GM23248 (cell line): ENCODE measurements at regions not wholly inside any gene's neighbourhood (a gene's known extent, or its start where the extent isn't known, plus 50 kb on each side); places are given as distances from the start of the nearest gene placed in this dataset.

Experiments
- DNase-seq: peaks from one replicate; pipeline ENCODE4 v3.0.0-alpha.2; 2015
- H2AFZ ChIP-seq: fragments of 200-600 bp; sonication (generic); 2 replicates; pipeline ENCODE4 v1.6.1; 2016; ENCODE audit warnings: antibody characterized with exemption
- H3F3A ChIP-seq: fragments of 200-600 bp; sonication (generic); 2 replicates; pipeline ENCODE4 v1.6.1; 2016; ENCODE audit warnings: mild to moderate bottlenecking, antibody characterized with exemption, mixed run types; ENCODE audit not compliant: insufficient read depth
- H3K27ac ChIP-seq: fragments of 200-600 bp; sonication (generic); 2 replicates; pipeline ENCODE4 v1.5.1; 2016; ENCODE audit warnings: mild to moderate bottlenecking
- H3K27me3 ChIP-seq: fragments of 200-600 bp; sonication (generic); replicated peaks from 2 replicates; pipeline ENCODE4 v1.6.1; 2016; ENCODE audit warnings: mild to moderate bottlenecking; ENCODE audit not compliant: insufficient read depth
- H3K36me3 ChIP-seq: fragments of 200-600 bp; sonication (generic); 2 replicates; pipeline ENCODE4 v1.6.1; 2016; ENCODE audit warnings: low read depth, mild to moderate bottlenecking
- H3K4me1 ChIP-seq: fragments of 200-600 bp; sonication (generic); 2 replicates; pipeline ENCODE4 v1.6.1; 2016; ENCODE audit warnings: mild to moderate bottlenecking; ENCODE audit not compliant: insufficient read depth
- H3K4me2 ChIP-seq: fragments of 200-600 bp; sonication (generic); one replicate; pipeline ENCODE4 v1.6.1; 2016; ENCODE audit warnings: mild to moderate bottlenecking; ENCODE audit not compliant: unreplicated experiment
- H3K4me3 ChIP-seq: fragments of 200-600 bp; sonication (generic); 2 replicates; pipeline ENCODE4 v1.5.1; 2016; ENCODE audit warnings: mild to moderate bottlenecking
- H3K79me2 ChIP-seq: fragments of 200-600 bp; sonication (generic); 2 replicates; pipeline ENCODE4 v1.6.1; 2016; ENCODE audit warnings: mild to moderate bottlenecking; ENCODE audit not compliant: insufficient read depth
- H3K9ac ChIP-seq: fragments of 200-600 bp; sonication (generic); 2 replicates; pipeline ENCODE4 v1.6.1; 2016; ENCODE audit warnings: mild to moderate bottlenecking
- H3K9me2 ChIP-seq: fragments of 200-600 bp; sonication (generic); 2 replicates; pipeline ENCODE4 v1.6.1; 2016; ENCODE audit warnings: mixed run types, mild to moderate bottlenecking, moderate library complexity; ENCODE audit not compliant: insufficient read depth
- H3K9me3 ChIP-seq: fragments of 200-600 bp; sonication (generic); one replicate; pipeline ENCODE4 v1.6.1; 2017; ENCODE audit warnings: low read depth
- H4K20me1 ChIP-seq: fragments of 200-600 bp; sonication (generic); 2 replicates; pipeline ENCODE4 v1.6.0; 2016; ENCODE audit not compliant: insufficient read depth
- EZH2 ChIP-seq: fragments of 200-600 bp; sonication (generic); IDR thresholded peaks from 2 replicates; pipeline ENCODE4 v1.6.1; 2018; ENCODE audit warnings: antibody characterized with exemption, mild to moderate bottlenecking; ENCODE audit not compliant: insufficient read depth, poor library complexity, severe bottlenecking
- EZH2phosphoT487 ChIP-seq: fragments of 200-600 bp; sonication (generic); IDR thresholded peaks from 2 replicates; pipeline ENCODE4 v1.6.1; 2018; ENCODE audit warnings: antibody characterized with exemption, moderate library complexity, mild to moderate bottlenecking, low read depth; ENCODE audit not compliant: insufficient read depth
- whole genome bisulfite sequencing, 2 experiments: methylation state at CpG; one replicate each; pipeline ENCODE4 v1.1.6; 2015 to 2017; ENCODE audit warnings: low lambda C conversion rate in 2 of 2, low coverage in 1 of 2; ENCODE audit errors: missing lambda C conversion rate in 2 of 2; 5-methylcytosine and 5-hydroxymethylcytosine counted together
- in situ Hi-C: fragments of 300-500 bp; cut with MboI; formaldehyde crosslinking; loops from 2 replicates; pipeline ENCODE4 v1.15.0; 2020

GRCh38 chr7:144957998-144958397 lies 122.1 kb upstream of the TPK1 start:
- no peaks in the 10 kb centered on the region for H3K4me1 ChIP-seq
- WGBS, 2 experiments = 21 to 32% methylated on average over 2 of the region's 2 CpGs
- no peaks in the 10 kb centered on the region for H3K27me3 ChIP-seq
- in situ Hi-C loops = no loop called here
- H3K79me2 ChIP-seq = no peaks in the 10 kb centered on the region
- no peak overlapping the region for H2AFZ ChIP-seq
- H3K9me3 ChIP-seq = no peaks in the 10 kb centered on the region
- DNase-seq = no peak
- H3K36me3 ChIP-seq = no peaks in the 10 kb centered on the region
- TF ChIP-seq EZH2 (no peak), EZH2phosphoT487 (no peak)
- no peaks in the 10 kb centered on the region for H4K20me1 ChIP-seq
- no peak overlapping the region for H3K4me2 ChIP-seq
- H3K9ac ChIP-seq = no peak overlapping the region
- H3K9me2 ChIP-seq = no peaks in the 10 kb centered on the region
- H3K27ac ChIP-seq = no peak overlapping the region
- H3F3A ChIP-seq = no peaks in the 10 kb centered on the region
- no peak overlapping the region for H3K4me3 ChIP-seq

GRCh38 chr7:144955422-144955821 lies 119.6 kb upstream of the TPK1 start:
- no peaks in the 10 kb centered on the region for H4K20me1 ChIP-seq
- H3F3A ChIP-seq = no peaks in the 10 kb centered on the region
- no peaks in the 10 kb centered on the region for H3K4me1 ChIP-seq
- no peak for TF ChIP-seq EZH2
- no peak for TF ChIP-seq EZH2phosphoT487
- no peaks in the 10 kb centered on the region for H3K9me3 ChIP-seq
- DNase-seq = no peak
- H3K4me2 ChIP-seq = no peak overlapping the region
- H3K4me3 ChIP-seq = no peak overlapping the region
- in situ Hi-C loops = no loop called here
- no peak overlapping the region for H3K27ac ChIP-seq
- WGBS, 2 experiments = 0 to 12% methylated on average over 1 of the region's 1 CpG
- H2AFZ ChIP-seq = no peak overlapping the region
- no peaks in the 10 kb centered on the region for H3K79me2 ChIP-seq
- H3K36me3 ChIP-seq = no peaks in the 10 kb centered on the region
- no peaks in the 10 kb centered on the region for H3K9me2 ChIP-seq
- no peaks in the 10 kb centered on the region for H3K27me3 ChIP-seq
- no peak overlapping the region for H3K9ac ChIP-seq

GRCh38 chr7:144941127-144941526 lies 105.3 kb upstream of the TPK1 start:
- no peaks in the 10 kb centered on the region for H3K9me2 ChIP-seq
- H3K27ac ChIP-seq = no peak overlapping the region
- H3K4me2 ChIP-seq = no peak overlapping the region
- no peak overlapping the region for H2AFZ ChIP-seq
- no peaks in the 10 kb centered on the region for H3K27me3 ChIP-seq
- H3K36me3 ChIP-seq = no peaks in the 10 kb centered on the region
- 0 to 6% methylated on average over 1 of the region's 1 CpG for WGBS, 2 experiments
- no peaks in the 10 kb centered on the region for H3K4me1 ChIP-seq
- H3K4me3 ChIP-seq = no peak overlapping the region
- no peaks in the 10 kb centered on the region for H3K9me3 ChIP-seq
- DNase-seq = no peak
- in situ Hi-C loops = no loop called here
- no peak for TF ChIP-seq EZH2phosphoT487
- TF ChIP-seq EZH2 = no peak
- no peaks in the 10 kb centered on the region for H3F3A ChIP-seq
- H3K79me2 ChIP-seq = no peaks in the 10 kb centered on the region
- no peaks in the 10 kb centered on the region for H4K20me1 ChIP-seq
- no peak overlapping the region for H3K9ac ChIP-seq

GRCh38 chr7:144937199-144937598 lies 101.3 kb upstream of the TPK1 start:
- Histone ChIP-seq H3K9ac (no peak overlapping the region), H3K4me3 (no peak overlapping the region), H3K36me3 (no peaks in the 10 kb centered on the region), H3K9me2 (no peaks in the 10 kb centered on the region), H3K79me2 (no peaks in the 10 kb centered on the region), H3K27ac (no peak overlapping the region), H2AFZ (no peak overlapping the region), H4K20me1 (no peaks in the 10 kb centered on the region), H3K4me2 (no peak overlapping the region), H3F3A (no peaks in the 10 kb centered on the region), H3K4me1 (no peaks in the 10 kb centered on the region), H3K9me3 (no peaks in the 10 kb centered on the region), H3K27me3 (no peaks in the 10 kb centered on the region)
- in situ Hi-C loops = no loop called here
- no peak for DNase-seq
- 8% methylated on average over 2 of the region's 2 CpGs; no CpG with 5 or more reads in 1 of the 2 experiments for WGBS, 2 experiments
- TF ChIP-seq EZH2phosphoT487 (no peak), EZH2 (no peak)

DNA sequence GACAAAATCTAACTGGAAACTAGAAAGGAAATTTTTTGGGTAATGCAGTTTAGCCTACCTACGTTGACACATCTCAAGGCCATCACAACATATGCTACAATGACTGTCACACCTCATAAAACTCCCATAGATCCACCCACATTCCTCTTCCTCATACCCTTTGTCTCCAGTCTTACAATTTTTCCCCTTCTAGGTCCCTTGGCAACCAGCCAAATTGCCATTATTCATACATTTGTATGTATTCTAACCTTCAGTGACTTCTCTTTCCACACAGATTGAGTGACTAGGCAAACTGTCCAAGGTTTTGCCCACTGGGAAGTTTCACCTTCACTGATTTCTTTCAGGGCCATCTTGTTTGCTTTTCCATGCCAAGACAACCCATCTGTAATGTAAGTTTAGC lies 100.5 kb upstream of the TPK1 start:
- H2AFZ ChIP-seq = no peak overlapping the region
- no peaks in the 10 kb centered on the region for H4K20me1 ChIP-seq
- no peaks in the 10 kb centered on the region for H3K9me2 ChIP-seq
- H3K4me1 ChIP-seq = no peaks in the 10 kb centered on the region
- no peak for DNase-seq
- no peaks in the 10 kb centered on the region for H3F3A ChIP-seq
- WGBS, 2 experiments = 0 to 3% methylated on average over 1 of the region's 1 CpG
- H3K4me3 ChIP-seq = no peak overlapping the region
- no peaks in the 10 kb centered on the region for H3K36me3 ChIP-seq
- no peak overlapping the region for H3K9ac ChIP-seq
- in situ Hi-C loops = no loop called here
- H3K27me3 ChIP-seq = no peaks in the 10 kb centered on the region
- H3K4me2 ChIP-seq = no peak overlapping the region
- no peak overlapping the region for H3K27ac ChIP-seq
- H3K9me3 ChIP-seq = no peaks in the 10 kb centered on the region
- TF ChIP-seq EZH2phosphoT487 = no peak
- TF ChIP-seq EZH2 = no peak
- no peaks in the 10 kb centered on the region for H3K79me2 ChIP-seq
